Hepatocyte (in vitro differentiated cells): ENCODE measurements at regions not wholly inside any gene's neighbourhood (a gene's known extent, or its start where the extent isn't known, plus 50 kb on each side); places are given as distances from the start of the nearest gene placed in this dataset.

Experiments
- CTCF ChIP-seq: fragments of 200-600 bp; sonication (generic); IDR thresholded peaks from 2 replicates; pipeline ENCODE4 v1.5.1; 2016; ENCODE audit warnings: antibody characterized with exemption, mild to moderate bottlenecking; ENCODE audit not compliant: poor library complexity
- EZH2 ChIP-seq: fragments of 200-600 bp; sonication (generic); IDR thresholded peaks from 2 replicates; pipeline ENCODE4 v1.6.1; 2016; ENCODE audit warnings: antibody characterized with exemption, mild to moderate bottlenecking, borderline replicate concordance
- EZH2phosphoT487 ChIP-seq: fragments of 200-600 bp; sonication (generic); IDR thresholded peaks from one replicate; pipeline ENCODE4 v1.6.1; 2018; ENCODE audit warnings: antibody characterized with exemption, mild to moderate bottlenecking, low read depth, moderate library complexity; ENCODE audit not compliant: unreplicated experiment, severe bottlenecking

- TF ChIP-seq CTCF (peak; percentile 75), EZH2 (no peak), EZH2phosphoT487 (no peak)
Measured at GRCh38 chr6:6057442-6058053, 50.8 kb upstream of the NRN1 start.
